GM23338 (cell line): ENCODE measurements at regions not wholly inside any gene's neighbourhood (a gene's known extent, or its start where the extent isn't known, plus 50 kb on each side); places are given as distances from the start of the nearest gene placed in this dataset.

ENCODE experiments used
- ATAC-seq: fragments of 200-7000 bp; cut with Tn5 transposase; 3 replicates; pipeline ENCODE4 v1.9.1; 2020
- DNase-seq: peaks from one replicate; pipeline ENCODE4 v3.0.0-alpha.2; 2015; ENCODE audit warnings: low spot score
- H2AFZ ChIP-seq: fragments of 200-600 bp; sonication (generic); 2 replicates; pipeline ENCODE4 v1.8.0; 2016; ENCODE audit warnings: antibody characterized with exemption, mild to moderate bottlenecking, moderate library complexity
- H3F3A ChIP-seq: fragments of 200-600 bp; sonication (generic); replicated peaks from 2 replicates; pipeline ENCODE4 v1.8.0; 2017; ENCODE audit warnings: antibody characterized with exemption, mixed run types, low read depth
- H3K27ac ChIP-seq: fragments of 200-600 bp; sonication (generic); 2 replicates; pipeline ENCODE4 v1.6.1; 2016; ENCODE audit warnings: low read depth
- H3K27me3 ChIP-seq: fragments of 200-600 bp; sonication (generic); 2 replicates; pipeline ENCODE4 v1.8.0; 2016; ENCODE audit warnings: mild to moderate bottlenecking, mixed run types, moderate library complexity; ENCODE audit not compliant: insufficient read depth
- H3K36me3 ChIP-seq: fragments of 200-600 bp; sonication (generic); 2 replicates; pipeline ENCODE4 v1.8.0; 2016; ENCODE audit warnings: mild to moderate bottlenecking; ENCODE audit not compliant: insufficient read depth
- H3K4me1 ChIP-seq: fragments of 200-600 bp; sonication (generic); 2 replicates; pipeline ENCODE4 v1.8.0; 2016; ENCODE audit warnings: mild to moderate bottlenecking, moderate library complexity; ENCODE audit not compliant: insufficient read depth
- H3K4me2 ChIP-seq: fragments of 200-600 bp; sonication (generic); 2 replicates; pipeline ENCODE4 v1.7.1; 2017; ENCODE audit warnings: mixed run types
- H3K4me3 ChIP-seq: fragments of 200-600 bp; sonication (generic); 2 replicates; pipeline ENCODE4 v1.6.1; 2016; ENCODE audit warnings: mixed run types
- H3K79me2 ChIP-seq: fragments of 200-600 bp; sonication (generic); replicated peaks from 2 replicates; pipeline ENCODE4 v1.8.0; 2017; ENCODE audit warnings: mild to moderate bottlenecking; ENCODE audit not compliant: insufficient read depth
- H3K9me2 ChIP-seq: fragments of 200-600 bp; sonication (generic); 2 replicates; pipeline ENCODE4 v1.8.0; 2017; ENCODE audit not compliant: insufficient read depth
- H4K20me1 ChIP-seq: fragments of 200-600 bp; sonication (generic); replicated peaks from 2 replicates; pipeline ENCODE4 v1.8.0; 2017; ENCODE audit warnings: mild to moderate bottlenecking; ENCODE audit not compliant: insufficient read depth
- H3K27ac Mint-ChIP-seq: 2 replicates; pipeline ENCODE4 v1.8.0; 2020; ENCODE audit warnings: inconsistent platforms, mild to moderate bottlenecking, moderate library complexity, mixed read lengths
- H3K27me3 Mint-ChIP-seq: 3 replicates; pipeline ENCODE4 v1.8.0; 2022; ENCODE audit warnings: low read depth, mild to moderate bottlenecking, moderate library complexity, mixed read lengths, inconsistent platforms; ENCODE audit not compliant: insufficient read depth, poor library complexity
- H3K36me3 Mint-ChIP-seq: 3 replicates; pipeline ENCODE4 v1.8.0; 2021; ENCODE audit warnings: low read depth, mild to moderate bottlenecking, inconsistent platforms, moderate library complexity, mixed read lengths
- H3K4me1 Mint-ChIP-seq: 3 replicates; pipeline ENCODE4 v1.8.0; 2020; ENCODE audit warnings: mild to moderate bottlenecking, inconsistent platforms, mixed read lengths
- H3K4me3 Mint-ChIP-seq: 3 replicates; pipeline ENCODE4 v1.8.0; 2021; ENCODE audit warnings: moderate library complexity, mild to moderate bottlenecking, inconsistent platforms, mixed read lengths
- H3K9me3 Mint-ChIP-seq: 3 replicates; pipeline ENCODE4 v1.8.0; 2020; ENCODE audit warnings: moderate library complexity, mild to moderate bottlenecking, inconsistent platforms, mixed read lengths
- CREB1 ChIP-seq: fragments of 250-450 bp; sonication (Bioruptor Pico); IDR thresholded peaks from 2 replicates; pipeline ENCODE4 v1.5.0; 2020; ENCODE audit warnings: low read depth, mild to moderate bottlenecking, moderate library complexity
- ETS1 ChIP-seq: IDR thresholded peaks from 2 replicates; pipeline ENCODE4 v1.6.1; 2016; ENCODE audit warnings: antibody characterized with exemption
- EZH2 ChIP-seq: fragments of 200-600 bp; sonication (generic); IDR thresholded peaks from one replicate; pipeline ENCODE4 v1.8.0; 2017; ENCODE audit warnings: antibody characterized with exemption, mild to moderate bottlenecking, low read depth; ENCODE audit not compliant: unreplicated experiment
- EZH2phosphoT487 ChIP-seq: fragments of 200-600 bp; sonication (generic); IDR thresholded peaks from one replicate; pipeline ENCODE4 v1.8.1; 2018; ENCODE audit warnings: antibody characterized with exemption; ENCODE audit not compliant: unreplicated experiment
- JUNB ChIP-seq: IDR thresholded peaks from one replicate; pipeline ENCODE4 v1.6.1; 2016; ENCODE audit warnings: antibody characterized with exemption; ENCODE audit not compliant: unreplicated experiment
- NANOG ChIP-seq: IDR thresholded peaks from 2 replicates; pipeline ENCODE4 v1.6.1; 2016; ENCODE audit warnings: antibody characterized with exemption, borderline replicate concordance
- POLR2AphosphoS5 ChIP-seq: IDR thresholded peaks from 2 replicates; pipeline ENCODE4 v1.6.1; 2016; ENCODE audit warnings: antibody characterized with exemption, low read depth
- STAT1 ChIP-seq: IDR thresholded peaks from one replicate; pipeline ENCODE4 v1.6.1; 2016; ENCODE audit warnings: antibody characterized with exemption; ENCODE audit not compliant: unreplicated experiment
- ZNF114 ChIP-seq: fragments of 250-450 bp; sonication (Bioruptor Pico); IDR thresholded peaks from 2 replicates; pipeline ENCODE4 v1.5.0; 2020; ENCODE audit warnings: mild to moderate bottlenecking, moderate library complexity
- ZNF331 ChIP-seq: fragments of 250-450 bp; sonication (Bioruptor Pico); IDR thresholded peaks from 2 replicates; pipeline ENCODE4 v1.5.0; 2020; ENCODE audit warnings: low read depth, mild to moderate bottlenecking, moderate library complexity
- TF ChIP-seq, protein P1 (sequence below), 2 experiments: fragments of 200-600 bp in 1 of 2; sonication (generic) in 1 of 2; conservative IDR thresholded peaks; 2 replicates each; pipeline versions ENCODE4 v1.5.1 to v1.6.1; 2016 to 2017; ENCODE audit warnings: antibody characterized with exemption in 2 of 2, low read depth in 2 of 2, mild to moderate bottlenecking in 2 of 2, moderate library complexity in 1 of 2
- TF ChIP-seq, protein P2 (sequence below): IDR thresholded peaks from one replicate; pipeline ENCODE4 v1.6.1; 2018; ENCODE audit warnings: antibody characterized with exemption; ENCODE audit not compliant: unreplicated experiment

GRCh38 chr18:77554061-77554460 is 304.4 kb downstream of the GALR1 start (continued):
- TF ChIP-seq, protein P1, sequence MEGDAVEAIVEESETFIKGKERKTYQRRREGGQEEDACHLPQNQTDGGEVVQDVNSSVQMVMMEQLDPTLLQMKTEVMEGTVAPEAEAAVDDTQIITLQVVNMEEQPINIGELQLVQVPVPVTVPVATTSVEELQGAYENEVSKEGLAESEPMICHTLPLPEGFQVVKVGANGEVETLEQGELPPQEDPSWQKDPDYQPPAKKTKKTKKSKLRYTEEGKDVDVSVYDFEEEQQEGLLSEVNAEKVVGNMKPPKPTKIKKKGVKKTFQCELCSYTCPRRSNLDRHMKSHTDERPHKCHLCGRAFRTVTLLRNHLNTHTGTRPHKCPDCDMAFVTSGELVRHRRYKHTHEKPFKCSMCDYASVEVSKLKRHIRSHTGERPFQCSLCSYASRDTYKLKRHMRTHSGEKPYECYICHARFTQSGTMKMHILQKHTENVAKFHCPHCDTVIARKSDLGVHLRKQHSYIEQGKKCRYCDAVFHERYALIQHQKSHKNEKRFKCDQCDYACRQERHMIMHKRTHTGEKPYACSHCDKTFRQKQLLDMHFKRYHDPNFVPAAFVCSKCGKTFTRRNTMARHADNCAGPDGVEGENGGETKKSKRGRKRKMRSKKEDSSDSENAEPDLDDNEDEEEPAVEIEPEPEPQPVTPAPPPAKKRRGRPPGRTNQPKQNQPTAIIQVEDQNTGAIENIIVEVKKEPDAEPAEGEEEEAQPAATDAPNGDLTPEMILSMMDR (conservative IDR thresholded peaks at IDR 0.05; ENCODE audit: low read depth in 2 of 2), result no peak

DNA sequence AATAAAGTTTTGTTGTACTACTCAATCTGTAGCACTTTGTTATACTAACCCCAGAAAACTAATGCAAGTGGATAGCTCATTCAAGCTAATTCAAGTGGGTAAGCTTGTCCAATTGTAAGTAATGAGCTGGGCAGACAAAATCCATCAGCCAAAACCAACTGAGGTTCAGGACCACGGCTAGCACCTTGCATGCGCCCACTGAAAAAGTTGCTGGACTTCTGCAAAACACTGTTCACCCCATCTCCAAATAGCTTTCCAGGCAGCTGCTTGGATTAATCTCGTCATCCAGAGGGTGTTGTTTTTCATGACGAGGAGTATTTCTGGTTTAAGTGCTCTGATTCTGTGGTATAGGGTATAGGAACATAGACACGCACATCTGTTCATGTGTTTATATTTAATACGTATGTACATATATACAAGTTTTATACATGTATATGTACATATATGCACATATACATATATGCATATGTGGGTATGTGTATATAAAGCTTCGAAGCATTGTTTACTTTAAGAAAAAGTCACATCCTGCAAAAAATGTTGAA is 307.5 kb downstream of the GALR1 start:
- no peaks in the 10 kb centered on the region for H4K20me1 ChIP-seq
- no peaks in the 10 kb centered on the region for H3K36me3 Mint-ChIP-seq
- no peaks in the 10 kb centered on the region for H3K4me1 ChIP-seq
- H3K4me3 ChIP-seq, result no peak overlapping the region
- H3K9me3 Mint-ChIP-seq, result no peaks in the 10 kb centered on the region; the same call in 2 of the 3 replicates
- no peaks in the 10 kb centered on the region for H3K4me1 Mint-ChIP-seq
- no peak overlapping the region for H3K27ac ChIP-seq
- no peaks in the 10 kb centered on the region for H3K9me2 ChIP-seq
- no peaks in the 10 kb centered on the region; the same call in 1 of the 2 replicates for H3K36me3 ChIP-seq
- peaks cover 2% of the 10 kb centered on the region for H3K27me3 Mint-ChIP-seq
- DNase-seq (peak; percentile 40), ATAC-seq (no peak)
- H3K4me2 ChIP-seq, result no peak overlapping the region
- no peaks in the 10 kb centered on the region for H3K27me3 ChIP-seq
- no peak overlapping the region for H3K4me3 Mint-ChIP-seq
- TF ChIP-seq STAT1 (no peak), JUNB (no peak), CREB1 (CRISPR knock-in tag) (no peak), NANOG (no peak)
- TF ChIP-seq, protein P2, sequence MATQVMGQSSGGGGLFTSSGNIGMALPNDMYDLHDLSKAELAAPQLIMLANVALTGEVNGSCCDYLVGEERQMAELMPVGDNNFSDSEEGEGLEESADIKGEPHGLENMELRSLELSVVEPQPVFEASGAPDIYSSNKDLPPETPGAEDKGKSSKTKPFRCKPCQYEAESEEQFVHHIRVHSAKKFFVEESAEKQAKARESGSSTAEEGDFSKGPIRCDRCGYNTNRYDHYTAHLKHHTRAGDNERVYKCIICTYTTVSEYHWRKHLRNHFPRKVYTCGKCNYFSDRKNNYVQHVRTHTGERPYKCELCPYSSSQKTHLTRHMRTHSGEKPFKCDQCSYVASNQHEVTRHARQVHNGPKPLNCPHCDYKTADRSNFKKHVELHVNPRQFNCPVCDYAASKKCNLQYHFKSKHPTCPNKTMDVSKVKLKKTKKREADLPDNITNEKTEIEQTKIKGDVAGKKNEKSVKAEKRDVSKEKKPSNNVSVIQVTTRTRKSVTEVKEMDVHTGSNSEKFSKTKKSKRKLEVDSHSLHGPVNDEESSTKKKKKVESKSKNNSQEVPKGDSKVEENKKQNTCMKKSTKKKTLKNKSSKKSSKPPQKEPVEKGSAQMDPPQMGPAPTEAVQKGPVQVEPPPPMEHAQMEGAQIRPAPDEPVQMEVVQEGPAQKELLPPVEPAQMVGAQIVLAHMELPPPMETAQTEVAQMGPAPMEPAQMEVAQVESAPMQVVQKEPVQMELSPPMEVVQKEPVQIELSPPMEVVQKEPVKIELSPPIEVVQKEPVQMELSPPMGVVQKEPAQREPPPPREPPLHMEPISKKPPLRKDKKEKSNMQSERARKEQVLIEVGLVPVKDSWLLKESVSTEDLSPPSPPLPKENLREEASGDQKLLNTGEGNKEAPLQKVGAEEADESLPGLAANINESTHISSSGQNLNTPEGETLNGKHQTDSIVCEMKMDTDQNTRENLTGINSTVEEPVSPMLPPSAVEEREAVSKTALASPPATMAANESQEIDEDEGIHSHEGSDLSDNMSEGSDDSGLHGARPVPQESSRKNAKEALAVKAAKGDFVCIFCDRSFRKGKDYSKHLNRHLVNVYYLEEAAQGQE, result peak; percentile 84
- H3K79me2 ChIP-seq, result no peaks in the 10 kb centered on the region
- no peaks in the 10 kb centered on the region for H3F3A ChIP-seq
- no peak overlapping the region for H2AFZ ChIP-seq
- H3K27ac Mint-ChIP-seq, result no peak overlapping the region

GRCh38 chr18:77559274-77559910 is 309.7 kb downstream of the GALR1 start:
- Mint-ChIP-seq H3K27me3 (no peaks in the 10 kb centered on the region), H3K4me1 (no peaks in the 10 kb centered on the region), H3K27ac (no peak overlapping the region), H3K4me3 (no peak overlapping the region), H3K36me3 (no peaks in the 10 kb centered on the region), H3K9me3 (no peaks in the 10 kb centered on the region)
- no peaks in the 10 kb centered on the region for H3K79me2 ChIP-seq
- no peaks in the 10 kb centered on the region for H3F3A ChIP-seq
- H3K27ac ChIP-seq, result no peak overlapping the region
- no peak overlapping the region for H3K4me2 ChIP-seq
- H4K20me1 ChIP-seq, result no peaks in the 10 kb centered on the region
- H3K4me3 ChIP-seq, result no peak overlapping the region
- H3K9me2 ChIP-seq, result no peaks in the 10 kb centered on the region
- H3K36me3 ChIP-seq, result no peaks in the 10 kb centered on the region; the same call in 1 of the 2 replicates
- H2AFZ ChIP-seq, result no peak overlapping the region
- H3K4me1 ChIP-seq, result no peaks in the 10 kb centered on the region
- ATAC-seq, result no peak
- H3K27me3 ChIP-seq, result no peaks in the 10 kb centered on the region
- DNase-seq, result no peak
- TF ChIP-seq CREB1 (CRISPR knock-in tag) (no peak), JUNB (no peak), ZNF331 (CRISPR knock-in tag) (no peak), ZNF114 (no peak), ETS1 (no peak), EZH2 (no peak), EZH2phosphoT487 (no peak), POLR2AphosphoS5 (no peak), STAT1 (no peak)
- TF ChIP-seq, protein P2, result no peak
